HCT116 (cell line): ENCODE measurements at regions not wholly inside any gene's neighbourhood (a gene's known extent, or its start where the extent isn't known, plus 50 kb on each side); places are given as distances from the start of the nearest gene placed in this dataset.

Experiments
- ATAC-seq: fragments of 200-7000 bp; cut with Tn5 transposase; 2 replicates; pipeline ENCODE4 v1.9.1; 2020; ENCODE audit warnings: mild to moderate bottlenecking, moderate library complexity
- BruUV-seq: library from RNA; stranded (reverse); fragments of 400-500 nt; replicated peaks from 2 replicates; lab custom pipeline; 2021; lab: Mats Ljungman, UMichigan
- CTCF ChIA-PET: fragments of 300-600 bp; sonication (Branson Sonifier 250); formaldehyde crosslinking; loops from one replicate; lab custom pipeline; 2021; ENCODE audit warnings: antibody characterized with exemption; lab: Charles Lee
- POLR2A ChIA-PET: fragments of 300-600, 350-600 bp; sonication (Branson Sonifier 250); formaldehyde crosslinking; loops from one replicate; lab custom pipeline; 2021; ENCODE audit warnings: antibody characterized with exemption; lab: Charles Lee
- RAD21 ChIA-PET, 2 experiments: fragments of 300-600 bp; sonication (Branson Sonifier 250); formaldehyde crosslinking; loops; one replicate each; lab custom pipeline; 2023; ENCODE audit warnings: low total read pairs in 2 of 2; ENCODE audit not compliant: uncharacterized antibody in 2 of 2, unreplicated experiment in 2 of 2, low non-redundant PET in 1 of 2; lab: Charles Lee
- DNase-seq: peaks from one replicate; pipeline ENCODE4 v3.0.0-alpha.2; 2010; ENCODE audit warnings: low read depth, low spot score
- H2AFZ ChIP-seq: fragments of 200-600 bp; shearing (Covaris generic), sonication (generic); 2 replicates; pipeline ENCODE4 v1.6.1; 2017; ENCODE audit warnings: low read depth, mixed run types, mixed read lengths, antibody characterized with exemption, low read length; ENCODE audit not compliant: poor library complexity, severe bottlenecking
- H3K27ac ChIP-seq: 2 replicates; pipeline ENCODE4 v1.5.1; 2012; ENCODE audit warnings: low read depth, low read length
- H3K27me3 ChIP-seq: fragments of 200-600 bp; sonication (generic); 2 replicates; pipeline ENCODE4 v1.6.1; 2016; ENCODE audit warnings: mixed run types, low read length, mixed read lengths; ENCODE audit not compliant: insufficient read depth
- H3K36me3 ChIP-seq, 2 experiments: fragments of 200-500 bp in 1 of 2; fragments of 200-600 bp in 1 of 2; sonication (Bioruptor generic) in 1 of 2; sonication (generic) in 1 of 2; 2 replicates each; pipeline versions ENCODE4 v1.5.1 to v1.6.1; 2014 to 2016; ENCODE audit warnings: low read length in 2 of 2, inconsistent platforms in 1 of 2, mixed read lengths in 1 of 2, mixed run types in 1 of 2; ENCODE audit not compliant: insufficient read depth in 2 of 2, control insufficient read depth in 1 of 2
- H3K4me1 ChIP-seq, 2 experiments: fragments of 200-600 bp in 1 of 2; sonication (generic) in 1 of 2; 2 replicates each; pipeline versions ENCODE4 v1.5.1 to v1.6.1; 2012 to 2017; ENCODE audit warnings: low read length in 2 of 2, inconsistent platforms in 1 of 2, mild to moderate bottlenecking in 1 of 2, mixed read lengths in 1 of 2, mixed run types in 1 of 2, moderate library complexity in 1 of 2; ENCODE audit not compliant: insufficient read depth in 2 of 2, control insufficient read depth in 1 of 2
- H3K4me2 ChIP-seq: fragments of 200-600 bp; sonication (generic); 2 replicates; pipeline ENCODE4 v1.6.1; 2017; ENCODE audit warnings: mixed run types, low read length, mixed read lengths
- H3K4me3 ChIP-seq, 2 experiments: fragments of 200-600 bp in 1 of 2; sonication (generic) in 1 of 2; replicated peaks in 1 of 2; 2 replicates each; pipeline ENCODE4 v1.5.1; 2011 to 2016; ENCODE audit warnings: low read length in 2 of 2, control low read depth in 1 of 2, low read depth in 1 of 2, mild to moderate bottlenecking in 1 of 2, mixed read lengths in 1 of 2, mixed run types in 1 of 2
- H3K79me2 ChIP-seq: fragments of 200-600 bp; sonication (generic); 2 replicates; pipeline ENCODE4 v1.6.1; 2017; ENCODE audit warnings: mild to moderate bottlenecking, mixed run types, low read length, moderate library complexity, mixed read lengths; ENCODE audit not compliant: insufficient read depth
- H3K9ac ChIP-seq: fragments of 200-600 bp; sonication (generic); 2 replicates; pipeline ENCODE4 v1.6.1; 2016; ENCODE audit warnings: low read length, mixed read lengths
- H3K9me2 ChIP-seq: fragments of 200-600 bp; sonication (generic), shearing (Covaris generic); 2 replicates; pipeline ENCODE4 v1.6.1; 2017; ENCODE audit warnings: mixed run types, mild to moderate bottlenecking, moderate library complexity; ENCODE audit not compliant: insufficient read depth
- H3K9me3 ChIP-seq, 2 experiments: fragments of 200-500 bp in 1 of 2; fragments of 200-600 bp in 1 of 2; sonication (Bioruptor generic) in 1 of 2; sonication (generic) in 1 of 2; 2 replicates each; pipeline ENCODE4 v1.6.1; 2014 to 2017; ENCODE audit warnings: low read length in 2 of 2, mixed read lengths in 2 of 2, inconsistent platforms in 1 of 2, low read depth in 1 of 2, mild to moderate bottlenecking in 1 of 2, mixed run types in 1 of 2, moderate library complexity in 1 of 2; ENCODE audit not compliant: control insufficient read depth in 1 of 2, insufficient read depth in 1 of 2
- H4K20me1 ChIP-seq: fragments of 200-600 bp; sonication (generic), shearing (Covaris generic); 2 replicates; pipeline ENCODE4 v1.6.1; 2017; ENCODE audit warnings: mixed run types, mild to moderate bottlenecking, moderate library complexity; ENCODE audit not compliant: insufficient read depth
- ATF3 ChIP-seq: IDR thresholded peaks from 2 replicates; pipeline ENCODE4 v1.6.1; 2012
- CEBPB ChIP-seq: IDR thresholded peaks from 2 replicates; pipeline ENCODE4 v1.6.1; 2012; ENCODE audit warnings: low read depth
- CTCF ChIP-seq, 3 experiments: fragments of 200-600 bp in 1 of 3; sonication (generic) in 1 of 3; IDR thresholded peaks in 2 of 3; conservative IDR thresholded peaks in 1 of 3; 2 replicates each; pipeline ENCODE4 v1.5.1; 2012 to 2017; ENCODE audit warnings: low read depth in 2 of 3, low read length in 2 of 3, antibody characterized with exemption in 1 of 3, borderline replicate concordance in 1 of 3, control low read depth in 1 of 3, mild to moderate bottlenecking in 1 of 3, mixed read lengths in 1 of 3, mixed run types in 1 of 3, moderate library complexity in 1 of 3; ENCODE audit not compliant: insufficient read depth in 1 of 3
- ELF1 ChIP-seq: IDR thresholded peaks from 2 replicates; pipeline ENCODE4 v1.6.1; 2012; ENCODE audit warnings: low read depth, borderline replicate concordance
- EZH2phosphoT487 ChIP-seq: fragments of 200-600 bp; IDR thresholded peaks from 2 replicates; pipeline ENCODE4 v1.6.1; 2018; ENCODE audit warnings: antibody characterized with exemption, borderline replicate concordance
- FOSL1 ChIP-seq: IDR thresholded peaks from 2 replicates; pipeline ENCODE4 v1.6.1; 2012; ENCODE audit warnings: low read depth
- JUND ChIP-seq: IDR thresholded peaks from 2 replicates; pipeline ENCODE4 v1.6.1; 2012
- MAX ChIP-seq: IDR thresholded peaks from 2 replicates; pipeline ENCODE4 v1.6.1; 2012
- POLR2A ChIP-seq: IDR thresholded peaks from 2 replicates; pipeline ENCODE4 v1.7.0; 2011; ENCODE audit warnings: borderline replicate concordance; ENCODE audit not compliant: insufficient read depth, insufficient read length; ENCODE audit errors: extremely low read depth
- POLR2AphosphoS5 ChIP-seq: IDR thresholded peaks from 2 replicates; pipeline ENCODE4 v1.6.1; 2011; ENCODE audit warnings: mild to moderate bottlenecking, low read depth, low read length, moderate library complexity
- RAD21 ChIP-seq: IDR thresholded peaks from 2 replicates; pipeline ENCODE4 v1.6.1; 2012; ENCODE audit warnings: low read depth, mild to moderate bottlenecking
- REST ChIP-seq: IDR thresholded peaks from 2 replicates; pipeline ENCODE4 v1.6.1; 2012; ENCODE audit warnings: low read depth
- SIN3A ChIP-seq: IDR thresholded peaks from 2 replicates; pipeline ENCODE4 v1.6.1; 2012; ENCODE audit warnings: low read depth
- SP1 ChIP-seq: IDR thresholded peaks from 2 replicates; pipeline ENCODE4 v1.6.1; 2012; ENCODE audit warnings: low read depth
- SRF ChIP-seq: IDR thresholded peaks from 2 replicates; pipeline ENCODE4 v1.6.1; 2012; ENCODE audit warnings: low read depth
- TCF7L2 ChIP-seq: IDR thresholded peaks from 2 replicates; pipeline ENCODE4 v1.7.0; 2011; ENCODE audit warnings: borderline replicate concordance, inconsistent platforms; ENCODE audit not compliant: insufficient read depth, insufficient read length; ENCODE audit errors: extremely low read depth
- YY1 ChIP-seq: IDR thresholded peaks from 2 replicates; pipeline ENCODE4 v1.6.1; 2011; ENCODE audit warnings: low read length, low read depth, moderate library complexity, mild to moderate bottlenecking; ENCODE audit not compliant: insufficient replicate concordance; ENCODE audit errors: extremely low read depth
- ZBTB33 ChIP-seq: IDR thresholded peaks from 2 replicates; pipeline ENCODE4 v1.6.1; 2011; ENCODE audit warnings: mild to moderate bottlenecking, low read length, moderate library complexity; ENCODE audit not compliant: insufficient replicate concordance; ENCODE audit errors: extremely low read depth
- ZFX ChIP-seq: fragments of 450-650 bp; IDR thresholded peaks from 2 replicates; pipeline ENCODE4 v1.6.1; 2017
- intact Hi-C: fragments of 100-400 bp; cut with micrococcal nuclease; formaldehyde crosslinking; loops from 2 replicates; pipeline ENCODE4 v1.10.0; 2022

- Histone ChIP-seq H3K9ac (no peak overlapping the region), H3K4me3 (no peak overlapping the region), H3K79me2 (no peaks in the 10 kb centered on the region), H3K27me3 (no peaks in the 10 kb centered on the region), H3K9me2 (no peaks in the 10 kb centered on the region), H3K36me3 (no peaks in the 10 kb centered on the region), H3K9me3 (no peaks in the 10 kb centered on the region), H2AFZ (no peak overlapping the region), H4K20me1 (no peaks in the 10 kb centered on the region), H3K4me1 (no peaks in the 10 kb centered on the region), H3K27ac (no peak overlapping the region), H3K4me2 (no peak overlapping the region)
- POLR2A ChIA-PET = no interaction called here
- no peak for ATAC-seq
- TF ChIP-seq POLR2AphosphoS5 (no peak), FOSL1 (no peak), ATF3 (no peak), YY1 (no peak), SIN3A (no peak), CTCF (IDR thresholded peaks at IDR 0.05 in 2 of 3, conservative IDR thresholded peaks at IDR 0.05 in 1 of 3; ENCODE audit: borderline replicate concordance in 1 of 3, insufficient read depth in 1 of 3, low read depth in 2 of 3, low read length in 2 of 3) (no peak), POLR2A (no peak), JUND (no peak), EZH2phosphoT487 (no peak), SP1 (no peak), ELF1 (no peak), CEBPB (no peak), ZBTB33 (no peak), ZFX (no peak), REST (no peak), MAX (no peak), RAD21 (no peak), SRF (no peak), TCF7L2 (no peak)
- CTCF ChIA-PET = no interaction called here
- DNase-seq = no peak
- intact Hi-C loops = no loop called here
- BruUV-seq = no TSS peak
- RAD21 ChIA-PET = no interaction called here
Observed at GRCh38 chr10:31590023-31590800, 271.2 kb downstream of the ZEB1 start.
